NCI-H2081 treated with DMSO at 0.1 percent for 48 hours (cell line): ENCODE measurements at regions not wholly inside any gene's neighbourhood (a gene's known extent, or its start where the extent isn't known, plus 50 kb on each side); places are given as distances from the start of the nearest gene placed in this dataset.

ENCODE experiments used
- DNase-seq: peaks from one replicate; lab custom pipeline; 2025; lab: John Stamatoyannopoulos, UW

GRCh38 chr15:39084674-39085530 lies 496.0 kb upstream of the THBS1 start:
- no peak for DNase-seq

- DNase-seq: no peak
Observed at GRCh38 chr15:39086641-39087040, 494.2 kb upstream of the THBS1 start.

- no peak for DNase-seq
Observed at GRCh38 chr15:39088156-39088555, 492.7 kb upstream of the THBS1 start.

GRCh38 chr15:39092354-39092753 lies 488.5 kb upstream of the THBS1 start:
- no peak for DNase-seq

DNA sequence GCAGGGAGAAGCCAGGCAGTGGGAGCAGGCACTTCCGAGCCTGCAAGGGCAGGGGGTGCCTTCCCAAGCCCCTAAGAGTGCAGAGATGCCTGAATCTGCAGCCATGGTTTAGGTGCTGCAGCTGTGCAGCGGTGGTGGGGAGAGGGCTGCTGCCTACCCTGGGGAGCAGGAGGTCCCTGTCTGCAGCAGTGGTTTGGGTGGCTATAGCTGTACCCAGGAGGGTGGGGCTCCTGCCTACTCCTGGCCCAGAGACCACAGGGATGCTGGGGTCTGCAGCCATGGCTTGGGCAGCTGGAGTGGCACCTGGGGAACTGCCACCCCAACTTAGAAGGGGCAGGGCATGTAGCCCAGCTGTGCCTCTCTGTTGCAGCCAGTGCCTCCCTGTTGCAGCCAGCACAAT lies 488.1 kb upstream of the THBS1 start:
- DNase-seq: no peak

GRCh38 chr15:39094116-39094515 lies 486.8 kb upstream of the THBS1 start:
- DNase-seq: no peak

DNA sequence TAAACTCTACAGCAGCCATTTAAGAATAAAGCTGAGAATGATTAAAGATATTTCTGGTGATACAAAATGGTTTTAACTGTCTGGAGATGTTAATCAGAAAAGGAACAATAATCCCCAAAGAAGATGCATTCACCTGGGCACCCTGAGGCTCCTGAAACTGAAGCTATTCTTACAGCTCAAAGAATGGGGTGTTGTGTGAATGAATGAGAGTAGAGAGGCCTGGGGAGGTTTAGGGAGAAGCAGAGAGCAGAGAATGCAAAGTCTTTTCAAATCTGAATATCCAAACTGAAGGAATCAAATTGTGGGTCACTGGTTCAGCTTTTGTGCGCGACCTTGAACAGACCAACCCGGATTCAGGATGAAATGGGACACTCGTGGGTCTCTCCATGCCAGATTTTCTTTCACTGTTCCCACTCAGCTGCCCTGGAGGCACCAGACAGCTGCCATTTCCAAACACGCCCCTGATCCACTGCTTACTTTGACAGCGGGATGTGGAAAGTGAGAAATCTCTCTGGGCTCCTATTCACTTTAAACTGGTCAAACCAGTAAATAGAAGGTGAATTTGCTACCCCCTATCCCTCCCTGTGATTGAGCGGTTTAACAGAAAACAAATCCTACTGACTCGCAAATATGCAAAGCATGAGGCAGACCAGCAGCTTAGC lies 485.5 kb upstream of the THBS1 start:
- no peak for DNase-seq

DNA sequence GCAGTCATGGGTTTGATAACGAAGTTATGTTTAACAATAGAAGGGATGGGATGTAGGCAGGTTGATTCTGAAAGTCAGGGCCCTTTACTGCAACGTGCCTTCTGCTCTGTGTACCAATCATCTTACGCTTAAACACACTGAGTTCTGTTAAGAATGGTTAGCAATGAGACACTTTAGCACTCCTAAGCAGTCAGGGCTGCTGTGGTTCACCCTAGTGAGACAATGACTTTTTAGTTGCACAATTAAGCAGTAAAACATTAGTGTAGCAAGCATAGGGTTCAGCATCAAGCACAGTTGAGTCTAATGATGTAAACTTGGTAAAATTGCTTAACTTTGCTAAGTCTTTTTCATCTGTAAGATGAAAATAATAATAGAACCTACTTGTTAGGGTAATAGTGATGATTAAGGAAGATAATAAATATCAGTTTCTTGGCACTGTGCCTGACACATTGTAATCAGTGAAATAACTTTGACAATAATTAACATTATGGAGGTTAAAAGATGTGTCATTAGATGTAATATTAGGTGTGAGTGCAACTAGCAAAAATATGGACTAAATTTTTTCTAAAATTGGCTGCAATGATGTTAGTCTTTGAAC lies 484.2 kb upstream of the THBS1 start:
- no peak for DNase-seq

GRCh38 chr15:39099524-39099923 lies 481.4 kb upstream of the THBS1 start:
- no peak for DNase-seq

DNA sequence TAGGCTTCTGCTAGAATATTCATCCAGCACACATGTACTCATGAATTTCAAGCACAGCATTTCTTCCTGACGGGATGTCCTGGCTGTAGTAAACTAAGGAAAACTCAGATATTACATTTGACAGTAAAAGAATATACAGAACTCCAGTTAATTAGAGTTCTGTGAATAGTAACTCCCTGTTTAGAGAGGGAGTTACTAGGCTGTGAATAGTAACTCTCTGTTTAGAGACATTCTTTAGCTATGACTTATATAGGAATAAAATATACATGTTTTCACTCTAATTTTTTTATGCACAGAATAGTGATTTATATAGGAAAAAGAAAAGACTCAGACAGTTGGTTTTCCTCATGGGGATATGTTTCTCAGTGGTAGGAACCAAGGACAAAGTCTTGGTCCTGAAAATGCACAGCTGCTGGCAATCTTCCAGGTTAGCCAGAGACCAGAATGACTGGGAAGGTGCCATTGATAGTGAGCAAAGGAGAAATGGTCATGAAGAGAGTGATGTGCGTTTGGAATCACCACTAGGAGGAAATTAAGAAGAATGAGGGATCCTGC lies 480.7 kb upstream of the THBS1 start:
- DNase-seq: no peak

DNA sequence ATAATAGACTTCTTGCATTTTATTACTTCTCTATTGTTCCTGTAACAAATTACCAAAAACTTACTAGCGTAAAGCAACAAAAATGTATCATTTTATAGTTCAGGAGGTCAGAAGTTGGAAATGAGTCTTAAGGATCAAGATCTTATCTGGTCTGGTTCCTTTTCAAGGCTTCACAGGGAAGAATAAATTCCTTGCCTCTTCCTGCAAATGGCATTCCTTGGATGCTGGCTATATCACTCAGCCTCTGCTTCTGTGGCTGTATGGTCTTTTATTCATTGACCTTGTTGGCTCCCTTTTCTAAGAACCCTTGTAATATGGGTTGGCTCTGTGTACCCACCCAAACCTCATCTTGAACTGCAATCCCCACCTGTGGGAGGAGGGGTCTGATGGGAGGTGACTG lies 478.4 kb upstream of the THBS1 start:
- DNase-seq: no peak

DNA sequence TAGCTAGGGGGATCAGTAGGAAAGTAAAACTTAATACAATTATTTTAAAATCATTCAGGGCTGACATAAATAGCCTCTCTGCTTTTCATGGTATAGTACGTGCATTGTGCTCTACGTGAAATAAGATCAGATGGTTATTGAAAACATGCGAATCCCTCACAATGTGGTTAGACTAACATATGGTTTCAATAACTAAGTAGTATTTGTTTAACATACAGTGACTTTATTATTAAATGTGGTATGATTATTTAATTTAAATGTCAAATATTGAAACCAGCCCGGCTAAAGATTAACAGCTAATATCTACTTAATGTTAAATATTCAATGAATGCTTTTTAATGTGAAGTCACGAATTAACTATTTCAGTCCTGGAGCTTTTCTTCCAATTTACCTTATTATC lies 473.9 kb upstream of the THBS1 start:
- DNase-seq: no peak

- no peak for DNase-seq
Observed at GRCh38 chr15:39108021-39108420, 472.9 kb upstream of the THBS1 start.

DNA sequence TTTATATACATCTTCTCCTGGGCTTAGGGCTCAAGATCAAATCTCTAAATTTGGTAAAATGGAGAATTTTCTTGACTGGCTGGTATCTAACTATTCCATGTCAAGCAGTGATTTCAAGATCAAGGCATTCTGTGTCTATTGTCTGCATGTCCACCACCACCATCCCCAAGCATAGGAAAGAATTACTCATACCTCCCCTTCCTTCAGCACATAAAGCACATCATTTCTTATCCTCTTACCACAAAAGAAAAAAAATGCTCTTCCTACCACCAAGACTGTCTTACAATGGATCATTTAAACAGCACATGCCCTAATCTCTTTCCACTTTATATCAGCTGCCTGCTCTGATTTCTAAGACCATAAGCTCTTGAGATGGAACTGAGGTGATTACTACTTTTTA lies 470.5 kb upstream of the THBS1 start:
- no peak for DNase-seq

DNA sequence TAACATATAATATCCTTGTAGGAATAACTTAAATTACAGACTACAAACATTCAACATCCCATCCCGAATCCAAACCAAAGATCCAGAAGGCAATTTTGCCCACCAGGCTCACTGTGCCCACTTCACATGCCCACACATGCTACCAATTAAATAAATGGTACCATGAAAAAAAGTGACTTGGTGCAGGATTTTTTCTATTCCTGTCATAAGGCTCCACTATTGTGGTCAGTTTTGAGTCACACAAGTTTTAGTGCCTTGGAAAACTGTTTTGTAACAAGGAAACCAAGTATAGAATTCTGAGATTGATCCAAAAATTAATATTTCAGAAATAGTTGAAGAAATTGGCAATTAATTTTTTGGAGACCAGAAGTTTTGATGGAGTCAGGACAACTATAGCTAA lies 470.1 kb upstream of the THBS1 start:
- DNase-seq: no peak

DNA sequence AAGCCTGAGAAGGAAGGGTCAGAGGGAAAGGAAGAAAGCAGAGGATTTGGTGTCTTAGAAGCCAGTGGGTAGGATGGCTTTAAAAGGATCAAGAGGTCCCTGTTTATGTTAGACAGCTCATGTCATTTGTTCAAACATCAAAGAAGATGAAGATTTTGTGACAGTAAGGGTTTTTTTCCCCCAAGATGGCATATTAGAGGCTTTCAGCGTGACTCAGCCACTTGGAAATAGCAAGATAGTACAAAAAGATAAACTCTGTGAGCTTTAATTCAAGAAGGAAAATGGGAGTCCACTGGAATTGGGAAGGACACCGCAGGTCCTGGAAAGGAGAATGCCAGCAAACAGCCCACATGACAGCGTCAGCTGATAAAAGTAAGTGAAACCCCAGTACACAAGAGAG lies 467.1 kb upstream of the THBS1 start:
- no peak for DNase-seq

GRCh38 chr15:39114690-39115378 lies 466.0 kb upstream of the THBS1 start:
- DNase-seq: no peak

DNA sequence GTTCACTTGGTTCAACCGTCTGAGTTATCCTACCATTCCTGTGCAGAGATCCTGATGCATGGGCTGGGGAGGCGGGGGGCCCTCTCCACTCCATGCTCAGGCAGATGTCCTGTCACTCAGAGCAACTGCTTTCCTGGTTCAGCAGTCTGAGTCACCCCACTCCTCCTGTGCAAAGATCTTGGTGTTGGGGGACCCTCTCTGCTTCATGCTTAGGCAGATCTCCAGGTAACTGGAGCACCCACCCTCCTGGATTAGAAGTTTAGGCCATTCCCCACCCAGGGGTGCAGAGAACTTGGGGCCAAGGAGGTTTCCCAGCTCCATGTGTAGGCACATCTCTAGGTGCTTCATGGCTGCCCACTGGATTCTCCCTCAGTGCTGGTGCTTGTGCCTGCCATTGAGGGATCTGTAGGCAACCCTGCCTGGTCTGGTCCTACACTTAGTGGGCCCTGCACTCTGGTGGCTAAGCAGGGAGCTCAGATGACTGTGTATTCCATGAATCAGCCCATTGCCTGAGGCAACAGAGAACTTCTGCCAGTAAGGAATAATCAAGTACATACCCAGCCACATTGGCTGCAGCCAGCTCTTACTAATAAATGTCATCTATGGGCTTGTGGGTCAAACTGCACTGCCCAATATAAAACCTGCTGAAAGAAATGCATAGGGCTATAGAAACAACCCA lies 465.4 kb upstream of the THBS1 start:
- no peak for DNase-seq

DNA sequence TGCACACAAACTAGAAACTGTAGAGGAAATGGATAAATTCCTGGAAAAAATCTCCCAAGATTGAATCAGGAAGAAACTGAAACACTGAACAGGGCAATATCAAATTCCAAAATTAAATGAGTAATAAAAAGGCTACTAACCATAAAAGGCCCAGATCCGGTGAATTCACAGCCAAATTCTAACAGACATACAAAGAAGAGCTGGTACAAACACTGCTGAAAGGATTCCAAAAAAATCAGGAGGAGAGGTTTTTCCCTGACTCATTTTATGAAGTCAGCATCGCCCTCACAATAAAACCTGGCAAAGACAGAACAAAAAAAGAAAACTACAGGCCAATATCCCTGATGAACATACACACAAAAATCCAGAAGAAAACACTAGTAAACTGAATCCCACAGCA lies 462.4 kb upstream of the THBS1 start:
- DNase-seq: no peak

DNA sequence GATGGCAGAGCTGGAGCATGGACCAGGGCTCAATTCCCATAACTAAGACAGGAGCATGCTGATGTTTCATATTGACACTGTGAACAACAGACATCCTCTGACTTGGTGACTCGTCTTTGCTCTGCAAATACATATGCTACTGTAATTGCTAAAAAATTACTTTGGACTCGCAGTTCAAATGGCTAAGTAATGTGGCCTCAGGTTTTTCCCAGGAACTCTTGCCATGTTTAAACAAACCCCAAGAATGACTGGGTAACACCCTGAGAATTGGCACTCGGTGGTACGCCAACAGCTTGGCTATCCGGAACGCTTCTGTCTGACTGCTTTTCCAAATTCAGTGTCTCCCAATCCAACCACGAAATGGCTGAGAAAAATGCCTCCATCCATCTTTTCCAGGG lies 456.7 kb upstream of the THBS1 start:
- no peak for DNase-seq

DNA sequence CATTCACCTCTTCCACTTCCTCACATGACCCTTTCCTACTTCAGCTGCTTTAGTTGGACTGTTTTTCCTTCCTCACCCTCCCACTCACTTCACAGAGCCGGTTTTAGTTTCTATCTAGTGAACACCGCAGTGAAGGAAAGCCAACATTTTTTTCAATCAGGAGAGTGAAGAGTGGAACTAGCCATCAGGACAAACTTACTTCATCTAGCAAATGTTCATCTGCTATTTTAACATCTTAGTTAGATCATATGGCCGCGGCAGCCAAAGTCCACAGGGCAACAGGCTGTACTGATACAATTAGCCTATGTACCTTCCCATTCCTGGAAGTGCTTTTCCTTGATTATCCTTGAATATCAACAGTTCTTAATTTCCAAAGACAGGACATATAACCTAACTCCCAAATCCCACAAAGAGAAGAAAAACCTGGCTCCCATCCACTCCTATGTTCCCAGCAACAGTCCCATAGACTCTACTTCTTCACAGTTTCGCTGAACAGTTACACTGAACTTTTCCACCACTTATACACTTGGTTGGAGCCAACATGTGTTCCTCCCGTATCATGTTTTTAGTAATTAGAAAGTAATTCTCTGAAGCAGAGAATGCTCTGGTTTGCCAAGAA lies 456.2 kb upstream of the THBS1 start:
- DNase-seq: no peak
